ENCODE measurements at regions not wholly inside any gene's neighbourhood (a gene's known extent, or its start where the extent isn't known, plus 50 kb on each side); places are given as distances from the start of the nearest gene placed in this dataset.

GRCh38 chr10:20457649-20458048, 439.5 kb downstream of the NEBL start:
- TF ChIP-seq CTCF (IDR thresholded peaks at IDR 0.05) (no peak), RAD21 (conservative IDR thresholded peaks at IDR 0.05 in 1 of 2, IDR thresholded peaks at IDR 0.05 in 1 of 2) (no peak), MAX (IDR thresholded peaks at IDR 0.05) (no peak), EP300 (IDR thresholded peaks at IDR 0.05) (no peak), POLR2A (IDR thresholded peaks at IDR 0.05; ENCODE audit: low read length) (no peak), SREBF2 (IDR thresholded peaks at IDR 0.05) (no peak), RFX5 (IDR thresholded peaks at IDR 0.05) (no peak), ZFP36 (IDR thresholded peaks at IDR 0.05; ENCODE audit: borderline replicate concordance, partially characterized antibody) (no peak), FOSL2 (IDR thresholded peaks at IDR 0.05) (no peak), FOSL2 (CRISPR knock-in tag; IDR thresholded peaks at IDR 0.05) (no peak)

Measured in A549 (cell line).